ENCODE measurements at regions not wholly inside any gene's neighbourhood (a gene's known extent, or its start where the extent isn't known, plus 50 kb on each side); places are given as distances from the start of the nearest gene placed in this dataset.

DNA sequence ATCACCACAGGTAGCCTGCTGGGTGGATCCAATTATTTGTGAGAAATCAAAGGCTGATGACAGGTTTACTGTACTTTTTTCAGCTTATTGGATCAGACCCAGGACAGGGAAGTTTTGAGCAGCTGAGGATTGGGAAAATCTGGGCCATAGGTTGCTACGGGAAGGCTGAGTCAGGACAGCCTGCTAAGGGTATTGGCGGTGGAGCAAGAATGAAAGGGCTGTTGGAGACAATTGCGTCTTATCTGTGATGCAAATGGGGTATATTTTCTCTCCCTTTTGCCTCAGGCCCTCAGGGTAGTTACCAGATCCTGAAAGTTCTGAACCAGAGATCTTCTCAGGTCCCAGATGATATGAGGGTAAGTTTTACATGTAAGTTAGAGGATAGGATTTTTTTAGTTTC, 317.7 kb downstream of the EDEM1 start:
- CTCF ChIA-PET = no interaction called here
- no peak for FAIRE-seq
- POLR2A ChIA-PET = no interaction called here

More for the DNA sequence above, 317.7 kb downstream of the EDEM1 start:
- no peak for TF ChIP-seq JUN (IDR thresholded peaks at IDR 0.05; ENCODE audit: borderline replicate concordance, insufficient read depth, insufficient read length, low read depth)
- TF ChIP-seq MYC (IDR thresholded peaks at IDR 0.05; ENCODE audit: low read depth, low read length) = no peak
- no peak for TF ChIP-seq EZH2 (IDR thresholded peaks at IDR 0.05; ENCODE audit: borderline replicate concordance, low read depth, low read length, severe bottlenecking)
- no peak for TF ChIP-seq POLR2A (IDR thresholded peaks at IDR 0.05; ENCODE audit: low read depth, low read length)
- TF ChIP-seq GATA2 (IDR thresholded peaks at IDR 0.05; ENCODE audit: insufficient read depth, insufficient read length, low read depth, low read length) = no peak
- no peak for TF ChIP-seq POLR2AphosphoS5 (IDR thresholded peaks at IDR 0.05; ENCODE audit: insufficient read depth, low read depth, low read length)
- no peak for TF ChIP-seq FOS (IDR thresholded peaks at IDR 0.05; ENCODE audit: borderline replicate concordance, insufficient read depth, low read length)
- TF ChIP-seq MAX (IDR thresholded peaks at IDR 0.05; ENCODE audit: insufficient read depth, insufficient read length) = no peak
- TF ChIP-seq, protein P1, sequence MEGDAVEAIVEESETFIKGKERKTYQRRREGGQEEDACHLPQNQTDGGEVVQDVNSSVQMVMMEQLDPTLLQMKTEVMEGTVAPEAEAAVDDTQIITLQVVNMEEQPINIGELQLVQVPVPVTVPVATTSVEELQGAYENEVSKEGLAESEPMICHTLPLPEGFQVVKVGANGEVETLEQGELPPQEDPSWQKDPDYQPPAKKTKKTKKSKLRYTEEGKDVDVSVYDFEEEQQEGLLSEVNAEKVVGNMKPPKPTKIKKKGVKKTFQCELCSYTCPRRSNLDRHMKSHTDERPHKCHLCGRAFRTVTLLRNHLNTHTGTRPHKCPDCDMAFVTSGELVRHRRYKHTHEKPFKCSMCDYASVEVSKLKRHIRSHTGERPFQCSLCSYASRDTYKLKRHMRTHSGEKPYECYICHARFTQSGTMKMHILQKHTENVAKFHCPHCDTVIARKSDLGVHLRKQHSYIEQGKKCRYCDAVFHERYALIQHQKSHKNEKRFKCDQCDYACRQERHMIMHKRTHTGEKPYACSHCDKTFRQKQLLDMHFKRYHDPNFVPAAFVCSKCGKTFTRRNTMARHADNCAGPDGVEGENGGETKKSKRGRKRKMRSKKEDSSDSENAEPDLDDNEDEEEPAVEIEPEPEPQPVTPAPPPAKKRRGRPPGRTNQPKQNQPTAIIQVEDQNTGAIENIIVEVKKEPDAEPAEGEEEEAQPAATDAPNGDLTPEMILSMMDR (IDR thresholded peaks at IDR 0.05; ENCODE audit: extremely low read depth in 1 of 2, insufficient read depth in 1 of 2, low read depth in 1 of 2, low read length in 2 of 2) = no peak
- no peak overlapping the region for H2AFZ ChIP-seq (ENCODE audit: low read depth, low read length)
- H3K79me2 ChIP-seq (ENCODE audit: control insufficient read depth, insufficient read depth, low read length) = no peaks in the 10 kb centered on the region
- dilution Hi-C loops (cut with MboI; ENCODE audit: extremely low pct_ligation_motif_present, low sequenced_read_pairs) = no loop called here
- H3K9ac ChIP-seq (replicated peaks; ENCODE audit: extremely low read depth, insufficient read depth, low read length) = no peak overlapping the region
- intact Hi-C loops (cut with micrococcal nuclease) = no loop called here
- peaks cover 7% of the 10 kb centered on the region for H3K9me3 ChIP-seq (replicated peaks; ENCODE audit: control insufficient read depth, insufficient read depth, low read length)
- no peak for DNase-seq (ENCODE audit: low read depth, low spot score)
- H3K4me1 ChIP-seq (ENCODE audit: control insufficient read depth, extremely low read depth, insufficient read depth, low read length) = no peaks in the 10 kb centered on the region
- no peak overlapping the region for H3K27ac ChIP-seq (ENCODE audit: insufficient read depth, low read depth, low read length)
- no peak overlapping the region for H3K4me3 ChIP-seq (replicated peaks in 1 of 3; ENCODE audit: insufficient read depth in 1 of 3, low read depth in 1 of 3, low read length in 3 of 3)
- no peaks in the 10 kb centered on the region for H3K9me1 ChIP-seq (replicated peaks; ENCODE audit: control insufficient read depth, extremely low read depth, insufficient read depth, low read length)
- H3K36me3 ChIP-seq (ENCODE audit: control insufficient read depth in 2 of 2, extremely low read depth in 1 of 2, insufficient read depth in 2 of 2, low read length in 2 of 2) = no peaks in the 10 kb centered on the region
- no peaks in the 10 kb centered on the region for H3K27me3 ChIP-seq (ENCODE audit: control insufficient read depth in 2 of 2, insufficient read depth in 2 of 2, low read length in 2 of 2)
- H3K4me2 ChIP-seq (ENCODE audit: insufficient read depth, low read length) = no peak overlapping the region
- BruUV-seq (replicated peaks) = no TSS peak
- no peaks in the 10 kb centered on the region for H4K20me1 ChIP-seq (replicated peaks; ENCODE audit: control insufficient read depth, extremely low read depth, insufficient read depth, low read length)

Measured in endothelial cell of umbilical vein (primary cell).